GM12892 (cell line): ENCODE measurements at regions not wholly inside any gene's neighbourhood (a gene's known extent, or its start where the extent isn't known, plus 50 kb on each side); places are given as distances from the start of the nearest gene placed in this dataset.

Experiments used
- DNase-seq: peaks from one replicate; pipeline ENCODE4 v3.0.0; 2011; ENCODE audit not compliant: insufficient read length
- FAIRE-seq: peaks from 2 replicates; lab custom pipeline; 2011; peaks lifted over from hg19 to GRCh38; lab: Jason Lieb, UNC
- POLR2A ChIP-seq: IDR thresholded peaks from 2 replicates; pipeline ENCODE4 v1.6.1; 2011; ENCODE audit warnings: low read depth, low read length, control low read depth
- POLR2AphosphoS5 ChIP-seq: IDR thresholded peaks from 2 replicates; pipeline ENCODE4 v1.6.1; 2011; ENCODE audit warnings: low read depth, low read length, control low read depth
- TAF1 ChIP-seq: IDR thresholded peaks from 2 replicates; pipeline ENCODE4 v1.6.1; 2011; ENCODE audit warnings: low read depth, mild to moderate bottlenecking, control low read depth, low read length, borderline replicate concordance

- FAIRE-seq (no peak), DNase-seq (no peak)
- TF ChIP-seq TAF1 (no peak), POLR2A (no peak), POLR2AphosphoS5 (no peak)
These were observed 232.1 kb upstream of the KAZN start for GRCh38 chr1:14366091-14367018.

- TF ChIP-seq POLR2A (no peak), POLR2AphosphoS5 (no peak), TAF1 (no peak)
- no peak for FAIRE-seq
- DNase-seq = no peak
These were observed 231.0 kb upstream of the KAZN start for GRCh38 chr1:14367451-14367850.

DNA sequence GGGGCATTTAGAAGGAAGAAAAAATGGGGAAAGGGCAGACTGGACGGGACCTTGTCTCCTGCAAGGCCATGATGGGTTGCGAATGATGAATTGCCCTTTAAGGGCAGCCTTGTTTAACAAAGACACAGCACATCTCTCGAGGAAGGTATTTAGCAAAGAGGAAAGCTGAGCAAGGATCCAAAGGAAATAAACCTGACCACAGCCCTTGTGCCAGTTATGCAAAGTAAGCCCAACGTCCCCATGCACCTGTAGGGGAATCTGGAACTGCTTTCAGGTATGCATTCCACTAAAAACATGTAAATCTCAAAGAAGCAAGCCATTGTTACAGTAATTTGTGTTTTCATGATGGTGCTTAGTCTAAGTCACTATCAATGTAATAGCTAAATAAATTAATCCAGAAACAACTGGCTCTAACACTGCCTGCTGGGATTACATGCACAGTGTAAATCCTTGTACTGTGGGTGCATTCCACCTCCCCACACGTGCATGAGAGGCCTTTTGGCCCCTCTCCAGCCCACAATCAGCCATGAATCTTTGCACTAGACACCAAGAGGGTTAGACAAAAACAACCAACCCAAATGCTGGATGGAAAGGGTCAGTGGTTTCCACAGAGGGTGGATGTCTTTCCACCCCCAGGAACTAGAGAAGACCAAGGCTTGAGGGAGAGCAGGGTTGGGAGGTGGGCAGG lies 228.8 kb upstream of the KAZN start:
- DNase-seq = no peak
- no peak for FAIRE-seq
- TF ChIP-seq POLR2A (no peak), POLR2AphosphoS5 (no peak), TAF1 (no peak)

DNA sequence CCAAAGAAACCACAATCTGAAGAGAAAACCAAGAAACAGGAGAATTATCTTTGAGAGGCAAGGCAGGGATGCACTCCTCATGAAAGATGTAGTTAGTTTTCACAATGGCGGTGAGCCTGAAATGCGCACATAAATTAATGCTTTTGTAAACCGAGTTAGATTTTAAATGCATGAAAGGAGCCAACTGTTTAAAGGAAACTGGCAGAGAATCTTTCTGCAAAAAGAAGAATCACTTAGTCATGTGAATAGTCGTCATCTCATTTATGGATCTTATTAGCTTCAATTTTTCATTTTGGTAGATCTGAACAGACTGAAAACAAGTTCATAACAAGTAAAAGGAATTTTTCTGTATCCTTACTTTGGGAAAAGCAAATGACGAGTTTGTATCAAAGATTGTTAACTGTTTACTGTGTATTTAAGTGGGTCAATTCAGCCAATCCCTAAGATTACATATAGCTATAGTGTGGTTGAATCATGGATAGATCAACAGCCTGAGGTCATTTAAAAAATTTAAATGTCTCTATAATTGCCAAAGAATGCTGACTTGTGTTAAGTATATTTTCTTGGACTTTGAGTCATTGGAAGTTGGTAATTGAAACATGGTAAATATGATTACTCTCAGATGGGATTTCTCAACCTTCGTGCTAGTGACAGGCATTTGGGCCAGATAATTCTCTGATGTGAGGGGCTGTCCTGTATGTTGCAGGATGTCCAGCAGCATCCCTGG lies 226.6 kb upstream of the KAZN start:
- TF ChIP-seq TAF1 (no peak), POLR2A (no peak), POLR2AphosphoS5 (no peak)
- no peak for DNase-seq
- FAIRE-seq = no peak

DNA sequence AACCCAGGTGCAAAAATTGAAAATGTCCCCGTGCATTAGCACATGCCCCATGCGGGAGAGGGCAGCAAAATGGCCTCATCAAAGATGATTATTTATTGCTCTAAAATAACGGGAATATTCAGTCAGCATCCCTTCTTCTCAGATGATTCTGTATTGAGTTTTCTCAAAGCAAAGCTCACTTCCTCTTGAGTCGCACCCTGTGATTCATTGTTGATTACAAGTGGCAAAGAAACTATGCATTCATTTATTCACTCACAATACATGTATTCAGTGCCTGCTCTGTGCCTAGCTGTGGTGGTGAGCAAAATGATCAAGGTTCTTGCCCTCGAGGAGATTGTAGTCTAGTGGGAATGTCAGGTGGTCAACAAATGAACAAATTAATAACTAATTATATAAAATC lies 226.0 kb upstream of the KAZN start:
- FAIRE-seq (no peak), DNase-seq (no peak)
- TF ChIP-seq POLR2AphosphoS5 = no peak
- no peak for TF ChIP-seq POLR2A
- no peak for TF ChIP-seq TAF1

DNA sequence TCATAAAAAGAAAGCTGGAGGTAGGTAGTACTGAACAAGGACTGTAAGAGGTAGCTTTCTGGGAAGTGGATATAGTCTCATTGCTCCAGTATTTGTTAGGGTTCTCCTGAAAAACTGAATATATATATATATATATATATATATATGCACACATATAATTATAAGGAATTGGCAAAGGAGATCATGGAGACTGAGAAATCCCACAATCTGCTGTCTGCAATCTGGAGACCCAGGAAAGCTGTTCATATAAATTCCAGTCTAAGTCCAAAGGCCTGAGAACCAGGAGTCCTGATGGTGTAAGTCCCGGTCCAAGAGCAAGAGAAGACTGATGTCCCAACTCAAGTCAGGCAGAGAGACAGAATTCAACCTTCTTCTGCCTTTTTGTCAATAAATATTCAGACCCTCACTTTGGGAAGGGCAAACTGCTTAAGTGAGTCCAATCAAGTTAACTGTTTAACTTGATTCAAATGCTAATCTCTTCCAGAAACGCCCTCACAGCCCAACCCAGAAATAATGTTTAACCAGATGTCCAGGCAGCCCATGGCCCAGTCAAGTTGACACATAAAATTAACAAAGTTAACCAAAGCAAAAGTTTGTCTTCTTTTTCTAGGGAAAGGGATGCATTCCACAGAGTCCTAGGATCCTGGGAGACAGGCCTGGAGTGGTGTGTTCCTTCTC lies 225.3 kb upstream of the KAZN start:
- DNase-seq (no peak), FAIRE-seq (no peak)
- TF ChIP-seq POLR2AphosphoS5 (no peak), TAF1 (no peak), POLR2A (no peak)

GRCh38 chr1:14375226-14375625 lies 223.3 kb upstream of the KAZN start:
- DNase-seq (no peak), FAIRE-seq (no peak)
- no peak for TF ChIP-seq POLR2A
- TF ChIP-seq POLR2AphosphoS5 = no peak
- TF ChIP-seq TAF1 = no peak

GRCh38 chr1:14377386-14377785 lies 221.1 kb upstream of the KAZN start:
- DNase-seq = no peak
- TF ChIP-seq TAF1 = no peak
- TF ChIP-seq POLR2AphosphoS5 = no peak
- TF ChIP-seq POLR2A = no peak
- no peak for FAIRE-seq

GRCh38 chr1:14380408-14380807 lies 218.1 kb upstream of the KAZN start:
- TF ChIP-seq TAF1 (no peak), POLR2A (no peak), POLR2AphosphoS5 (no peak)
- DNase-seq (no peak), FAIRE-seq (no peak)

DNA sequence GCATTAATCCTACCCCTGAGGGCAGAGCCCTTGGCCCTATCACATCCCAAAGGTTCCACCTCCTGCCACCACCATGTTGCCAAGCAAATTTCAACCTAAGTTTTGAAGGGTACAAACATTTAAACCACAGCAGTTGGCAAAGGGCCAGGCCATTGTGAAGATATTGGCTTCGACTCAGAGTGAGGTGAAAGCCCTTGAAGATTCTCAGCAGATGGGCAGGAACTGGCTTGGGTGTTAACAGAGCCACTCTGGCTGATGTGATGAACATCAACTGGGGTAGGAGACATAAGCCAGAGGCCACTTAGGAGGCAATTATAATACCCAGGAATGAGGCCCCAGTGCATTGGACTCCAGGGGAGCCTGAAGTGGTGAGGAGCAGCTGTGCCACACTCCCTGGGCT lies 207.7 kb upstream of the KAZN start:
- no peak for FAIRE-seq
- TF ChIP-seq TAF1 (no peak), POLR2AphosphoS5 (no peak), POLR2A (no peak)
- no peak for DNase-seq
